ENCODE measurements at regions not wholly inside any gene's neighbourhood (a gene's known extent, or its start where the extent isn't known, plus 50 kb on each side); places are given as distances from the start of the nearest gene placed in this dataset.

GRCh38 chr2:181366675-181367175, 90.5 kb upstream of the ITGA4 start:
- no peak overlapping the region for H3K4me3 ChIP-seq (ENCODE audit: low read depth, low read length)
- no peak for DNase-seq (ENCODE audit: low read depth)
- TF ChIP-seq CTCF (IDR thresholded peaks at IDR 0.05; ENCODE audit: insufficient read depth, low read depth, low read length), result no peak

DNA sequence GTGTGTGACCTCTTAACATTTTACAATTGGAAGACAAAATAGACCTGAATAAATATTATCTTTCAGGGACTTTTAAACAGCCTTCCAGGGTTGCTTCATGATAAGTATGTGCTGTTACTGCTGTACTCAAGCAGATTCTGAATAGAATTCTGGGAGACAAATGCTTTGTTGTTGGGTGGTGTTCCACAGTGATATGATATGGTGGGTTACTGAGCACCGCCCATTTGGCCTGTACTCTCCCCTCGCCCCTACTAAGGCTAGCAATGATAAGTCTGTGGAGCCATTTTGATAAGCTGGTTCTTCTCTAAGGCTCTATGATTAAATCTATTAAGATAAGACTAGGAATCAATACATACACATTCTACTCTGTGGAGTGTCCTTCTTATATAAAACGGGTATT, 89.8 kb upstream of the ITGA4 start:
- DNase-seq (ENCODE audit: low read depth), result no peak

GRCh38 chr2:181367906-181368435, 89.2 kb upstream of the ITGA4 start:
- no peak overlapping the region for H3K4me3 ChIP-seq (ENCODE audit: low read depth, low read length)
- no peak for TF ChIP-seq CTCF (IDR thresholded peaks at IDR 0.05; ENCODE audit: insufficient read depth, low read depth, low read length)
- peak; percentile 13 for DNase-seq (ENCODE audit: low read depth)

More for the DNA sequence above, 89.8 kb upstream of the ITGA4 start:
- no peak for TF ChIP-seq CTCF (IDR thresholded peaks at IDR 0.05; ENCODE audit: insufficient read depth, low read depth, low read length)
- H3K4me3 ChIP-seq (ENCODE audit: low read depth, low read length), result no peak overlapping the region

- no peak for TF ChIP-seq CTCF (IDR thresholded peaks at IDR 0.05; ENCODE audit: insufficient read depth, low read depth, low read length)
- no peak for DNase-seq (ENCODE audit: low read depth)
- no peak overlapping the region for H3K4me3 ChIP-seq (ENCODE audit: low read depth, low read length)
These were observed 87.1 kb upstream of the ITGA4 start for GRCh38 chr2:181370126-181370525.

DNA sequence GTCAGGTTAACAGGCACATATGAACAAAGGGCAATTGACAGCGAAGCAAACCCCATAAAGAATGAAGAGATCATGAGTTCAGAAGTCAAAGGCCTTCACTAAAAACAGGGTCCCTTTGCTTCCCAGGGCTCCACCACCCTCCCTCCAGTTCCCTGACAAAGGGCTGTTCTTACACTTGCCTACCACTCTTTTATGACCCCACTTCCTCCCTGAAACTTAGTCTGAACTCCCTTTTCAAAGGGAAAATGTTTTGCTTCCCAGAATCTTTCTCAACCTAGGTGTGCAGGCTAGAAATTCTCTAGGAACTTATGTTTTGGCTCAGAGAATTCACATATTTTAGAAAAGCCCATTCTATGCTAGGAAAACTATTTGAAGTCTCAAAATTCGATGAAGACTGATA, 86.0 kb upstream of the ITGA4 start:
- H3K4me3 ChIP-seq (ENCODE audit: low read depth, low read length), result no peak overlapping the region
- no peak for TF ChIP-seq CTCF (IDR thresholded peaks at IDR 0.05; ENCODE audit: insufficient read depth, low read depth, low read length)
- no peak for DNase-seq (ENCODE audit: low read depth)

DNA sequence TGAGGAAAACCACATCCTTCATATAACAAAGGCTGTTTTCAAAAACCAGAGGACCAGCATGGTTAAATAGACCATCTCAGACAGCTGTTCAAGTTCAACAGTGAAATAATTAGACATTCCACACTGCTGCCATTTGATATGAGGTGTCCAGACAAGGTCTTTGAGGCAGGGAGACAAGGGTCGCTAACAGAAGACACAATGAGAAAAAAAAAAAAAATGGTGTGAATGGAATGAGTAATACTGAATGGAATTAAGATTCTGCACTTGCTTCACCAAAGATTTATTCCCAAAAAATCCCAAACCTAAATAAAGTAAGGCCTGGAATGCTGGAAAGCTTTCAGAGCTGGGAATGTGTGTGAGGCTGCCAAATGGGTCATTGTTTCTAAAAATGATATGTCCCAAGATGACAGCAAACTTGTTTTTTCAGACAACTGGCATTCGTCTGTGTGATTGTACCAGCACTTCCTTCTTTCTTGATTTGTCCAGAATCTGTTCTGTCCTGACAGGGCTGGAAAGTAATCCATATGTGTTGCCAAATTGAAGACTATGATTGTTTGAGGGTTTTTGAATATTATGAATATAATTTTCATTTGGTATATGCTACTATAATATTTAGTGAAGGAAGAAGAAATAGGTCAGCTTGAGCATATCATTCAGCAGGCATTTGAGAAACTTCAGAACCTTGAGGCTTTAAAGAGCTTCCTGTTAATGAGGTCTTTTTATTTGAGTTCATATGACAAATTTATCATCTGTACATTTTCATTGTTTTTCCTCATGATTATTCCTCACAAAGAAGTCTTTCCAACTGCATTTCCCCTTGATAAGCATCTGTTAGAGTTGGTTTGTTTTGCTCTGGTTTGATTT, 85.2 kb upstream of the ITGA4 start:
- peak; percentile 51 for DNase-seq (ENCODE audit: low read depth)

More for the DNA sequence above, 85.2 kb upstream of the ITGA4 start:
- H3K4me3 ChIP-seq (ENCODE audit: low read depth, low read length), result no peak overlapping the region
- no peak for TF ChIP-seq CTCF (IDR thresholded peaks at IDR 0.05; ENCODE audit: insufficient read depth, low read depth, low read length)
